ENCODE measurements at regions not wholly inside any gene's neighbourhood (a gene's known extent, or its start where the extent isn't known, plus 50 kb on each side); places are given as distances from the start of the nearest gene placed in this dataset.
A peak's percentile ranks its signal among the peaks of the same experiment; 100 is the strongest.
"Not testable (repeated sequence)": the region's sequence is repeated elsewhere in the genome, so short reads cannot be mapped to it uniquely, and the experiment has no call there.

DNA sequence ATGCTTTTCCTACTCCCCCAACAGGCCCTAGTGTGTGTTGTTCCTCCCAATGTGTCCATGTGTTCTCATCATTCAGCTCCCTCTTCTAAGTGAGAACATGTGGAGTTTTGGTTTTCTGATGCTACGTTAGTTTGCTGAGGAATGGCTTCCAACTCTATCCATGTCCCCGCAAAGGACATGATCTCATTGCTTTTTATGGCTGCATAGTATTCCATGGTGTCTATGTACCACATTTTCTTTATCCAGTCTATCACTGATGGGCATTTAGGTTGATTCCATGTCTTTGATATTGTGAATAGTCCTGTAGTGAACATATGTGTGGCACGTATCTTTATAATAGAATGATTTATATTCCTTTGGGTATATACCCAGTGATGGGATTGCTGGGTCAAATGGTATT, 72.5 kb upstream of the CCNY start:
- H3K9me3 ChIP-seq (ENCODE audit: control insufficient read depth, insufficient read depth, low read length); H3K27ac ChIP-seq (ENCODE audit: low read depth, low read length); H3K4me1 ChIP-seq (ENCODE audit: control insufficient read depth, insufficient read depth, low read length); H3K27me3 ChIP-seq (ENCODE audit: control insufficient read depth, insufficient read depth, low read length); H3K4me3 ChIP-seq (ENCODE audit: low read depth, low read length); H3K36me3 ChIP-seq (ENCODE audit: control insufficient read depth, insufficient read depth, low read length); H3K9ac ChIP-seq (ENCODE audit: low read depth, low read length): not testable (repeated sequence)

DNA sequence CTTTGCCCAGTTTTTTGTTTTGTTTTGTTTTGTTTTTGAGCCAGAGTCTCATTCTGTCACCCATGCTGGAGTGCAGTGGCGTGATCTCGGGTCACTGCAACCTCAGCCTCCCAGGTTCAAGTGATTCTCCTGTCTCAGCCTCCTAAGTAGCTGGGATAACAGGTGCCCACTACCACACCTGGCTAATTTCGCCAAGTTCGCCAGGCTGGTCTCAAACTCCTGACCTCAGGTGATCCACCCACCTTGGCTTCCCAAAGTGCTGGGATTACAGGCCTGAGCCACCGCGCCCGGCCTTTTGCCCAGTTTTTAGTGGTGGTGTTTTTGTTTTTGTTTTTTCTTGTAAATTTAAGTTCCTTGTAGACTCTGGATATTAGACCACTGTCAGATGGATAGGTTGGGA, 71.7 kb upstream of the CCNY start:
- not testable (repeated sequence) for H3K36me3 ChIP-seq (ENCODE audit: control insufficient read depth, insufficient read depth, low read length); H3K9ac ChIP-seq (ENCODE audit: low read depth, low read length); H3K27me3 ChIP-seq (ENCODE audit: control insufficient read depth, insufficient read depth, low read length); H3K27ac ChIP-seq (ENCODE audit: low read depth, low read length); H3K4me3 ChIP-seq (ENCODE audit: low read depth, low read length); H3K9me3 ChIP-seq (ENCODE audit: control insufficient read depth, insufficient read depth, low read length); H3K4me1 ChIP-seq (ENCODE audit: control insufficient read depth, insufficient read depth, low read length)

GRCh38 chr10:35265435-35265834, 70.9 kb upstream of the CCNY start:
- Histone ChIP-seq H3K9me3 (ENCODE audit: control insufficient read depth, insufficient read depth, low read length) (no peaks in the 10 kb centered on the region), H3K9ac (ENCODE audit: low read depth, low read length) (no peak overlapping the region), H3K27me3 (ENCODE audit: control insufficient read depth, insufficient read depth, low read length) (no peaks in the 10 kb centered on the region), H3K4me3 (ENCODE audit: low read depth, low read length) (no peak overlapping the region), H3K27ac (ENCODE audit: low read depth, low read length) (no peak overlapping the region), H3K36me3 (ENCODE audit: control insufficient read depth, insufficient read depth, low read length) (no peaks in the 10 kb centered on the region), H3K4me1 (ENCODE audit: control insufficient read depth, insufficient read depth, low read length) (no peaks in the 10 kb centered on the region)

- no peak overlapping the region for H3K9ac ChIP-seq (ENCODE audit: low read depth, low read length)
- no peaks in the 10 kb centered on the region for H3K4me1 ChIP-seq (ENCODE audit: control insufficient read depth, insufficient read depth, low read length)
- no peaks in the 10 kb centered on the region for H3K9me3 ChIP-seq (ENCODE audit: control insufficient read depth, insufficient read depth, low read length)
- no peak overlapping the region for H3K27ac ChIP-seq (ENCODE audit: low read depth, low read length)
- no peaks in the 10 kb centered on the region for H3K27me3 ChIP-seq (ENCODE audit: control insufficient read depth, insufficient read depth, low read length)
- no peak overlapping the region for H3K4me3 ChIP-seq (ENCODE audit: low read depth, low read length)
- no peaks in the 10 kb centered on the region for H3K36me3 ChIP-seq (ENCODE audit: control insufficient read depth, insufficient read depth, low read length)
Observed at GRCh38 chr10:35268323-35268722, 68.0 kb upstream of the CCNY start.

GRCh38 chr10:35268791-35269257, 67.5 kb upstream of the CCNY start:
- Histone ChIP-seq H3K27me3 (ENCODE audit: control insufficient read depth, insufficient read depth, low read length) (no peaks in the 10 kb centered on the region), H3K9ac (ENCODE audit: low read depth, low read length) (no peak overlapping the region), H3K4me3 (ENCODE audit: low read depth, low read length) (no peak overlapping the region), H3K4me1 (ENCODE audit: control insufficient read depth, insufficient read depth, low read length) (no peaks in the 10 kb centered on the region), H3K36me3 (ENCODE audit: control insufficient read depth, insufficient read depth, low read length) (no peaks in the 10 kb centered on the region), H3K9me3 (ENCODE audit: control insufficient read depth, insufficient read depth, low read length) (no peaks in the 10 kb centered on the region), H3K27ac (ENCODE audit: low read depth, low read length) (no peak overlapping the region)

DNA sequence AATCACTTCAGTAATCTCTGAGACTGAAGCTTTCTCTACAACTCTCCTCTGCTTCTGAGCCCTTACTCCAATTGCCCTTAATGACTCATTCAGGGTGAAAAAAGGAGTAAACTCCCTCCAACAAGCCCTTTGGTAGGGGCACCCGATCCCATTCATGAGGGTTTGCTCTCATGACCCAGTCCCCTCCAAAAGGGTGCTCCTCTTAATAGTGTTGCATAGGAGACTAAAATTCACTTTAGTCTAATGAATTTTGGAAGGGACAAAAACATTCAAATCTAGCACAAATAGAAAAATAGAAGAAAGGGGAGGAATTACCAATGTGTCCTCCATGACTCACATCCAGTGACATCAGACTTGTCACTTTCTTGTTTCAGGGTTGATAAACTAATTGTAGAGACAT, 66.2 kb upstream of the CCNY start:
- H3K27ac ChIP-seq (ENCODE audit: low read depth, low read length) = no peak overlapping the region
- H3K36me3 ChIP-seq (ENCODE audit: control insufficient read depth, insufficient read depth, low read length) = no peaks in the 10 kb centered on the region
- no peak overlapping the region for H3K9ac ChIP-seq (ENCODE audit: low read depth, low read length)
- H3K4me1 ChIP-seq (ENCODE audit: control insufficient read depth, insufficient read depth, low read length) = no peaks in the 10 kb centered on the region
- H3K4me3 ChIP-seq (ENCODE audit: low read depth, low read length) = no peak overlapping the region
- no peaks in the 10 kb centered on the region for H3K9me3 ChIP-seq (ENCODE audit: control insufficient read depth, insufficient read depth, low read length)
- no peaks in the 10 kb centered on the region for H3K27me3 ChIP-seq (ENCODE audit: control insufficient read depth, insufficient read depth, low read length)

DNA sequence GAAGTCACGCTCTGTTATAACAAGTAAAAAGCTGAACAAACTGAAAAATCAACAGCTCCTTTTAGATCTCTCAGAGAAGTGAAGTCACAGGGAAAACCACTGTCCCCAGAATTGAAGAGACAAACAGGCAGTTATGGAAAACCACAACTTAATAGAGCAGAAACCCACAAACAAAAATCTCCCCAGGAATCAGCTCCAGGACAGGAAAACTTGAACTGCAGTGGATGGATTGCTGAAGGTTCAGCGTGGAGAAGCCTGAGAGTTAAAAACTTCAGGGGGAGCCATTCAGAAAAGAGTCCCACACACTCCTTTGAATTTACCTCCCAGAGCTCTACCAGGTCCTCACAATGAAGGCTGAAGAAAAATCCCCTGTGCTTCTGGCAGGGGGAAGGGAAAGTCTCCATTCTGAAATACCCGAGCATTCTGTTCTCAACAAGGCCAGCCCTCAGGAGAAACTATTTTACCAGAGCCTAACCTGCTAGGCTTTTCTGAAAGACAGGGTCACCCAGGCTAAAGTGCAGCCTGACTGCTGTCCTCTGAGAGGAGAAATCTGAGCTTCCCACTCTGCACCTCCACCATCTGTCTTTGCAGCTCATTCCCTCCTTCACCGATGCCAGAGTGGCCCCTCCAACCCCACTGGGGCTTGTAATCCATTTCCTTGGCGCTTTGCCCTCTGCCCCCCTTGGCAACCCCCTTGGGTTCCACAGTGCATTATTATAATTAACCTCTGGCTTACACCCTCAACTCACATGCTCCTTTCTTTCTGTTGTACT, 65.0 kb upstream of the CCNY start:
- Histone ChIP-seq H3K4me3 (ENCODE audit: low read depth, low read length) (no peak overlapping the region), H3K9ac (ENCODE audit: low read depth, low read length) (no peak overlapping the region), H3K36me3 (ENCODE audit: control insufficient read depth, insufficient read depth, low read length) (no peaks in the 10 kb centered on the region), H3K9me3 (ENCODE audit: control insufficient read depth, insufficient read depth, low read length) (no peaks in the 10 kb centered on the region), H3K27ac (ENCODE audit: low read depth, low read length) (peak overlapping the region; percentile 35), H3K27me3 (ENCODE audit: control insufficient read depth, insufficient read depth, low read length) (no peaks in the 10 kb centered on the region), H3K4me1 (ENCODE audit: control insufficient read depth, insufficient read depth, low read length) (no peaks in the 10 kb centered on the region)

DNA sequence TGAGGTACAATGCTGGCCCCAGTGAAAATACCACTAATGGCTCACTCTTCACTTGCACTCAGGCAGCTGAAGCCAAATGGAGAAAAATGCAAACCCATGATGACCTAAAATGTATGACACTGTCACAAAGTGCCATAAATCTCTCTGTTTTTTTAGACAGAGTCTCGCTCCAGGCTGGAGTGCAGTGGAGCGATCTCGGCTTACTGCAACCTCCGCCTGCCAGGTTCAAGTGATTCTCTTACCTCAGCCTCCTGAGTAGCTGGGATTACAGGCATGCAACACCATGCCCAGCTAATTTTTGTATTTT, 64.5 kb upstream of the CCNY start:
- not testable (repeated sequence) for H3K27ac ChIP-seq (ENCODE audit: low read depth, low read length); H3K4me1 ChIP-seq (ENCODE audit: control insufficient read depth, insufficient read depth, low read length); H3K9ac ChIP-seq (ENCODE audit: low read depth, low read length); H3K27me3 ChIP-seq (ENCODE audit: control insufficient read depth, insufficient read depth, low read length); H3K4me3 ChIP-seq (ENCODE audit: low read depth, low read length); H3K9me3 ChIP-seq (ENCODE audit: control insufficient read depth, insufficient read depth, low read length); H3K36me3 ChIP-seq (ENCODE audit: control insufficient read depth, insufficient read depth, low read length)

- H3K4me3 ChIP-seq (ENCODE audit: low read depth, low read length); H3K27me3 ChIP-seq (ENCODE audit: control insufficient read depth, insufficient read depth, low read length); H3K4me1 ChIP-seq (ENCODE audit: control insufficient read depth, insufficient read depth, low read length); H3K9me3 ChIP-seq (ENCODE audit: control insufficient read depth, insufficient read depth, low read length); H3K36me3 ChIP-seq (ENCODE audit: control insufficient read depth, insufficient read depth, low read length); H3K9ac ChIP-seq (ENCODE audit: low read depth, low read length); H3K27ac ChIP-seq (ENCODE audit: low read depth, low read length): not testable (repeated sequence)
Observed at GRCh38 chr10:35272401-35272800, 63.9 kb upstream of the CCNY start.

- H3K4me3 ChIP-seq (ENCODE audit: low read depth, low read length); H3K9me3 ChIP-seq (ENCODE audit: control insufficient read depth, insufficient read depth, low read length); H3K27me3 ChIP-seq (ENCODE audit: control insufficient read depth, insufficient read depth, low read length): not testable (repeated sequence)
Observed at GRCh38 chr10:35273994-35274393, 62.3 kb upstream of the CCNY start.

GRCh38 chr10:35274498-35275060, 61.7 kb upstream of the CCNY start:
- Histone ChIP-seq H3K36me3 (ENCODE audit: control insufficient read depth, insufficient read depth, low read length) (no peaks in the 10 kb centered on the region), H3K4me3 (ENCODE audit: low read depth, low read length) (no peak overlapping the region), H3K4me1 (ENCODE audit: control insufficient read depth, insufficient read depth, low read length) (no peaks in the 10 kb centered on the region)

More at GRCh38 chr10:35273994-35274393, 62.3 kb upstream of the CCNY start:
- H3K27ac ChIP-seq (ENCODE audit: low read depth, low read length); H3K4me1 ChIP-seq (ENCODE audit: control insufficient read depth, insufficient read depth, low read length); H3K9ac ChIP-seq (ENCODE audit: low read depth, low read length); H3K36me3 ChIP-seq (ENCODE audit: control insufficient read depth, insufficient read depth, low read length): not testable (repeated sequence)

More at GRCh38 chr10:35274498-35275060, 61.7 kb upstream of the CCNY start:
- Histone ChIP-seq H3K27ac (ENCODE audit: low read depth, low read length) (no peak overlapping the region), H3K9me3 (ENCODE audit: control insufficient read depth, insufficient read depth, low read length) (no peaks in the 10 kb centered on the region), H3K9ac (ENCODE audit: low read depth, low read length) (no peak overlapping the region), H3K27me3 (ENCODE audit: control insufficient read depth, insufficient read depth, low read length) (no peaks in the 10 kb centered on the region)

Data from HUES48 (cell line).